D721Med (cell line): ENCODE measurements at regions not wholly inside any gene's neighbourhood (a gene's known extent, or its start where the extent isn't known, plus 50 kb on each side); places are given as distances from the start of the nearest gene placed in this dataset.
A peak's percentile ranks its signal among the peaks of the same experiment; 100 is the strongest.

ENCODE experiments used
- DNase-seq: peaks from one replicate; pipeline ENCODE4 v3.0.0; 2011; ENCODE audit warnings: low spot score; ENCODE audit not compliant: insufficient read length
- FAIRE-seq: peaks from 2 replicates; lab custom pipeline; 2011; peaks lifted over from hg19 to GRCh38; lab: Jason Lieb, UNC
- TF ChIP-seq, protein P1 (sequence below): IDR thresholded peaks from 2 replicates; pipeline ENCODE4 v1.5.1; 2012; ENCODE audit warnings: mild to moderate bottlenecking, control low read depth; ENCODE audit not compliant: insufficient read depth; ENCODE audit errors: missing control alignments

DNA sequence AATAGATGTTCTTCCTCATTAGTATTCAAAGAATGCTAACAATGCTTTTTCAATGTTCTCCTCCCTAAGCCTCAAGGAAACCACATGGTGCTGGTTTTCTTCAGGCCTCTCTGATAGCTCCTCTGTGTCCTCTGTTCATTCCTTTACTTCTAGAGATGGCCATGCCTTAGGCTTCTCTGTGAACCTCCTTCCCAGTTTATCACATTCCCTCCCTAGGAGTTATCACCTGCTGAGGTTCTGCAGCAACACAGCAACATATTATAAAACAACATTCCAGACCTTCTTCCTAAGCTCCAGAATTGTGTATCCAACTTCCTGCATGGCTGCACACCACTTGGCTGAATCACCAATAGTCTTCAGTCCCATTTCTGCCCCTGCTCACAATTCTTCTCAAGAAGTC is 325.5 kb downstream of the IRS1 start:
- TF ChIP-seq, protein P1, sequence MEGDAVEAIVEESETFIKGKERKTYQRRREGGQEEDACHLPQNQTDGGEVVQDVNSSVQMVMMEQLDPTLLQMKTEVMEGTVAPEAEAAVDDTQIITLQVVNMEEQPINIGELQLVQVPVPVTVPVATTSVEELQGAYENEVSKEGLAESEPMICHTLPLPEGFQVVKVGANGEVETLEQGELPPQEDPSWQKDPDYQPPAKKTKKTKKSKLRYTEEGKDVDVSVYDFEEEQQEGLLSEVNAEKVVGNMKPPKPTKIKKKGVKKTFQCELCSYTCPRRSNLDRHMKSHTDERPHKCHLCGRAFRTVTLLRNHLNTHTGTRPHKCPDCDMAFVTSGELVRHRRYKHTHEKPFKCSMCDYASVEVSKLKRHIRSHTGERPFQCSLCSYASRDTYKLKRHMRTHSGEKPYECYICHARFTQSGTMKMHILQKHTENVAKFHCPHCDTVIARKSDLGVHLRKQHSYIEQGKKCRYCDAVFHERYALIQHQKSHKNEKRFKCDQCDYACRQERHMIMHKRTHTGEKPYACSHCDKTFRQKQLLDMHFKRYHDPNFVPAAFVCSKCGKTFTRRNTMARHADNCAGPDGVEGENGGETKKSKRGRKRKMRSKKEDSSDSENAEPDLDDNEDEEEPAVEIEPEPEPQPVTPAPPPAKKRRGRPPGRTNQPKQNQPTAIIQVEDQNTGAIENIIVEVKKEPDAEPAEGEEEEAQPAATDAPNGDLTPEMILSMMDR: no peak
- FAIRE-seq (no peak), DNase-seq (no peak)

DNA sequence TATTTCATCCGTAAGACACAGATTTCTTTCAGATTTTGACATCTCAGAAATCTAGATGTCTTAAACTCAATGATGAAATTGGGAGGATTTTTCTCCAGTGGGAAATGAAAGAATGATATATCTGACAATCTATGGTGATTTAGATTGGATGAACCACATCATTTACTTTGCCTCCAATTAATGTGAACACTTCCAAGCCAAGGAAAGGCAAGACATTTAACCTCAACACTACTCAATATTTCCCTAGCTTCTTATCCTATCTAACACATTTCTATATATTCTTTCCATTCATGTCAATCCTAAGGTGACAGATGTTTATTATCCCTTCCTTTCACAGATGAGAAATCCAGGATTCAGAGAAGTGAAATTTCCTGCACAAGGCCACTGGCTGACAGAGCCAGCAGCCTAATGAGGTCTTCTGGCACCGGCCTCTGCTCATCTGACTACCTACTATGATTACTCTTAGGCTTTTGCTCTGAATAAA is 327.6 kb downstream of the IRS1 start:
- FAIRE-seq (peak; percentile 32), DNase-seq (no peak)
- TF ChIP-seq, protein P1: no peak

DNA sequence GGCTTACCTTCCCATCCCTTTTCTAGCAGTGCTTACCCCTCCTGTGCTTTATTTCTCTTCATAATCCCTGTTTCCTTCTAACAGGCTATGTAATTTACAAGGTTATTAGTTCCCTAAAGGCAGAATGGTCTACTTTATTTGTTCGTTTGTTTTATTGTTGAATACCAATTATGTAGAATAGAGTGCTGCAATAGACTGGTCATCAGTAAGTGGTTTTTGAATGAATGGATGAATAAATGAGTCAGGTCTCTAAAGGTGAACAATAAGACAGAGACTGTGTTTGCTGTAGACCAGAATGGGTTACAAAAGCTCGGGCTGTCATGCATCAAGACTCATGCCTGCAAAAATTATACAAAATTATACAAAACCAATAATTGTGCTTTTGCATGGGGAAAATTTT is 332.0 kb downstream of the IRS1 start:
- no peak for FAIRE-seq
- TF ChIP-seq, protein P1: no peak
- DNase-seq: no peak

DNA sequence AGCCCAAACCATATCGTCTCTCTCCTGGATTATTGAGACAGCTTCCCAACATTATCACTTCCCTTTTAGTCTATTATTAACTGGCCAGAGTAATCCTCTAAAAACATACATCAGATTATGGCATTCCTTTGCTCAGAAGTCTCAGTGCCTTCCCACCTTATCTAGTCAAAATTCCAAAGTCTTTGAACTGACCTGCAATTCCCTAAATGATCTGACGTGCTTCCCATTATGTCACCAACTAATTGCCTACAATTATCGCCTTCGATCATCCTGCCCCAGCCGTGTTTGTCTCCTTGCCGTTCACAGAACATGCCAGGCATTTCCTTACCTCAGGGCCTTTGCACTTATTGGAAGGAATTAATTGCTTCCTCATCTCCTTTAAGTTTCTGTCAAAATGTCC is 332.4 kb downstream of the IRS1 start:
- TF ChIP-seq, protein P1: no peak
- no peak for DNase-seq
- FAIRE-seq: no peak

DNA sequence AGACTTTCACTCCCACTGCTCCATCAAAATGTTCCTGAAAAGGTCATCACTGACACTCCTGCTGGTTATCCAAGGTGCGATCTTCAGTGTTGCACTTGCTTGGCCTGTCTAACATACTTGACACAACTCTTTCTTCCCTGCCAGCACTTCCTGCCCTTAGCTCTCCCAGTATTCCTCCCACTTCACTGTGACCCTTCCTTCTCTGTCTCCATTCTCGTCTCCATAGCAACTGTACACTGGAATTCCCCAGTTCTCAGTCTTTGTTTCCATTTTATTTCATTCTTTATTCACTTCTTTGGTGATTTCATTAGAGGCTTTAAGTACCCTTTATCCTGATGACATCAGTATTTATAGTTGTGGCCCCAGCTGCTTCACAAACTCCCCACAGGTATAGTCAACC is 333.0 kb downstream of the IRS1 start:
- TF ChIP-seq, protein P1: no peak
- FAIRE-seq (no peak), DNase-seq (no peak)

DNA sequence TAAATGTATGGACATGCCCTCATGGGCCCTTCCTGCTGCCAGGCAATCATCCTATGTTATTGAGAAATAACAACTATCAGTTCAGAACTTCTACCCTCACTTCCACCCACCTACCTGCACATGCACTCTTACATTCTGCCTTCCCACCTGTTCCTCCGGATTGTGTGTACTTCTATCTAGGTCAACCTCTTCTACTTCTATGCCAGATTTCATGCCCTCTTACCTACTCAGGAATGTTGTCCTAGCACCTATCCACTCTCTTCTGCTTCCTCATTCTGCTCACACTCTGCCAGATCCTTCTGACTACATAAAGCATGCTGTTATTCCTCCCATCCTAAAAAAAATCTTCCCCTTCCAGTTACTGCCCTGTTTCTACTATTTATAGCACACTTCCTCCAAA is 333.5 kb downstream of the IRS1 start:
- no peak for DNase-seq

DNA sequence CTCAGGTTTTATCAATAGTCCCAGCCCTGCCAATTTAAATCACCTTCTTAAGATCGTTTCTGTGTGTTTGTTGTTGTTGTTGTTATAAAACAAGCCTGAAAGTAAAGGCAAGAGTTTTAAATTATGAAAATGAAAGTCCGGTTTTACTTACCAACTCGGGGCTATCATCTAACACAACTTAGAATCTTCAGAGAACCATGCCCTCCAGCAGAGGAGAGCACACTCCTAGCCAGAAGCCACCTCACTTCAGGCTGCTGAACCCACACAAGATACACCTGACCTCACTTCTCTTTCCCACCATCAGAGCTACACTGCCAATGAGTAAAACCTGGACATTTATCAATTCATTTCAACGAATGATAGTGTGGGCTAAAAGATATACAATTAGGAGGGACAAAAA is 335.2 kb downstream of the IRS1 start:
- FAIRE-seq (no peak), DNase-seq (no peak)
- TF ChIP-seq, protein P1: no peak

More for the DNA sequence above, 333.5 kb downstream of the IRS1 start:
- TF ChIP-seq, protein P1: no peak
- FAIRE-seq: no peak
